Mesothelial cell of epicardium (in vitro differentiated cells): ENCODE measurements at regions not wholly inside any gene's neighbourhood (a gene's known extent, or its start where the extent isn't known, plus 50 kb on each side); places are given as distances from the start of the nearest gene placed in this dataset.

Experiments used
- DNase-seq, 2 experiments: peaks; one replicate each; pipeline ENCODE4 v3.0.0; 2021; ENCODE audit warnings: low spot score in 2 of 2; ENCODE audit not compliant: unreplicated experiment in 2 of 2
- H3K27ac Mint-ChIP-seq: 2 replicates; pipeline ENCODE4 v1.8.0; 2021; ENCODE audit warnings: mixed read lengths
- H3K27me3 Mint-ChIP-seq: 2 replicates; pipeline ENCODE4 v1.8.0; 2021; ENCODE audit warnings: low read depth, mixed read lengths
- H3K36me3 Mint-ChIP-seq: 2 replicates; pipeline ENCODE4 v1.8.0; 2021; ENCODE audit warnings: mixed read lengths
- H3K4me1 Mint-ChIP-seq: 2 replicates; pipeline ENCODE4 v1.8.0; 2021; ENCODE audit warnings: mixed read lengths
- H3K4me3 Mint-ChIP-seq: 2 replicates; pipeline ENCODE4 v1.8.0; 2021; ENCODE audit warnings: mild to moderate bottlenecking, moderate library complexity, mixed read lengths
- H3K9me3 Mint-ChIP-seq: 2 replicates; pipeline ENCODE4 v1.8.0; 2021; ENCODE audit warnings: mixed read lengths
- TF ChIP-seq, protein P1 (sequence below): fragments of 200-600 bp; sonication (generic); IDR thresholded peaks from one replicate; pipeline ENCODE4 v1.5.0; 2021; ENCODE audit warnings: antibody characterized with exemption; ENCODE audit not compliant: unreplicated experiment

DNA sequence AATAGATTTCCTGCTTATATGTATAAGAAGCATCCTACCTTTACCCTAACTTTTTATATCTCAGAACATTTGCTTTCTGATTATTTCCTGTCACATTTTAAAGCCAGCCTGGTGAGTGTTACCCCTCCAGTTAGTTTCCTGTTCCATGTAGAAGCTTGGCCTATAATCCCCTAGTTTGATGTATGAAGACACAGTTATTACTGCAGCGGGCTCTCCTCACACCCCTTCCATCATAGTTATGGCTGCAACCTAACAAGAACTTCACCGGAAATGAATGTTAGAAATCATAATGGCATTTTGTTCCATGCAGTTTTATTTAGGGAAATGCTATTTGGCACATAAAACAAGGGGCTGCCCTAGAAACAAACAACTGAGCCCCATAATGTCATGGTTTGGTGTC, 400.2 kb upstream of the SETBP1 start:
- no peaks in the 10 kb centered on the region for H3K9me3 Mint-ChIP-seq
- H3K4me1 Mint-ChIP-seq = no peaks in the 10 kb centered on the region
- DNase-seq = no peak
- peaks cover 1% of the 10 kb centered on the region for H3K36me3 Mint-ChIP-seq
- TF ChIP-seq, protein P1, sequence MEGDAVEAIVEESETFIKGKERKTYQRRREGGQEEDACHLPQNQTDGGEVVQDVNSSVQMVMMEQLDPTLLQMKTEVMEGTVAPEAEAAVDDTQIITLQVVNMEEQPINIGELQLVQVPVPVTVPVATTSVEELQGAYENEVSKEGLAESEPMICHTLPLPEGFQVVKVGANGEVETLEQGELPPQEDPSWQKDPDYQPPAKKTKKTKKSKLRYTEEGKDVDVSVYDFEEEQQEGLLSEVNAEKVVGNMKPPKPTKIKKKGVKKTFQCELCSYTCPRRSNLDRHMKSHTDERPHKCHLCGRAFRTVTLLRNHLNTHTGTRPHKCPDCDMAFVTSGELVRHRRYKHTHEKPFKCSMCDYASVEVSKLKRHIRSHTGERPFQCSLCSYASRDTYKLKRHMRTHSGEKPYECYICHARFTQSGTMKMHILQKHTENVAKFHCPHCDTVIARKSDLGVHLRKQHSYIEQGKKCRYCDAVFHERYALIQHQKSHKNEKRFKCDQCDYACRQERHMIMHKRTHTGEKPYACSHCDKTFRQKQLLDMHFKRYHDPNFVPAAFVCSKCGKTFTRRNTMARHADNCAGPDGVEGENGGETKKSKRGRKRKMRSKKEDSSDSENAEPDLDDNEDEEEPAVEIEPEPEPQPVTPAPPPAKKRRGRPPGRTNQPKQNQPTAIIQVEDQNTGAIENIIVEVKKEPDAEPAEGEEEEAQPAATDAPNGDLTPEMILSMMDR = no peak
- no peak overlapping the region for H3K4me3 Mint-ChIP-seq
- H3K27me3 Mint-ChIP-seq = no peaks in the 10 kb centered on the region
- H3K27ac Mint-ChIP-seq = no peak overlapping the region

DNA sequence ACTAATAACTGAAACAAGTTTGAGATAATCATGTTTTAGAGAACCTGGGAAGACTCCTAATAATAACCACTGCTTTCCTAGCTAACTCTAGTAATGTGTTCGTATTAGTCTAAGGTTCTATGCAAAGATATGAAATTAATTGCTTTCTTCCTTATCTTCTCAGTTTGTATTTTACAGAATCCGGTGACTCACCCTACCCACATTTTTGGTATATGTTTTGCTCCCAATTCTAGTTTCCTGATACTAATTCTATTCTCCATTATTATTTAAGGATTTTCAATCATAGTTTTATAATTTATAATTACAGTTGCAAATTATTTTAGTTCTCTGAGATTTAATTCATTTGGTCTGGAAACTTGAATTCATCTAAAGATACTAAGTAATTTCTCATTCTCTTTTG, 394.6 kb upstream of the SETBP1 start:
- H3K4me1 Mint-ChIP-seq = no peaks in the 10 kb centered on the region

DNA sequence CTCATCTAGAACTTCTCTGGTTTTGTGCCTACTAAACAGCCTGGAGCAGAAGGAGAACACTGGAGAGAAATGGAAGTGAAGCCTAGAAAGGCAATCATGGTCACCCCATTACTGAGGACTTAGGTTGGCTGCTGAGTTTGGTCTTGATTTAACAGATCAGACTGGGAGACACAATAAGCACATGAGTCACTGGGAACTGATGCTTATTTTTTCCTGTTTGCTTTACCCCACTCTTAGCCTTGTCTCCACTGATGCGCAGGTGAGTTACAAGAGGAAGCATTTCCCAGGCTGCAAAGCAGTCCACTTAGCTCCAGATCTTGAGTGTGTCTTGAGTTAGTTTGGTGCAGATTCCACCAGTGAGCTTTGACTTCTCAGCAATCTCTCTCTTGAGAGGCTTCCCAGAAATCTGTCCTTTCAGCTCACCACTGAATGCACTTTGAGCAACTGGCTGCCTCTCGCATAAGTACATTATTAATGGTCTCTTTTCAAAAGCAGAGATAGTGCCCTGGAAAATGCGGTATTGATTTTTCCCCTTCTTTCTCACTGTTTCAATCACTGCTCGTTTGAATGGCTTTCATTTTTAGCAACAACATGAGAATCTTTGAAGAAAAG, 390.2 kb upstream of the SETBP1 start:
- DNase-seq = no peak
- H3K36me3 Mint-ChIP-seq = no peaks in the 10 kb centered on the region
- no peaks in the 10 kb centered on the region for H3K4me1 Mint-ChIP-seq
- no peaks in the 10 kb centered on the region for H3K9me3 Mint-ChIP-seq
- H3K27ac Mint-ChIP-seq = no peak overlapping the region
- no peak overlapping the region for H3K4me3 Mint-ChIP-seq
- H3K27me3 Mint-ChIP-seq = no peaks in the 10 kb centered on the region
- TF ChIP-seq, protein P1 = no peak

More for the DNA sequence above, 394.6 kb upstream of the SETBP1 start:
- Mint-ChIP-seq H3K27ac (no peak overlapping the region), H3K27me3 (no peaks in the 10 kb centered on the region), H3K4me3 (no peak overlapping the region), H3K36me3 (no peaks in the 10 kb centered on the region), H3K9me3 (no peaks in the 10 kb centered on the region)
- no peak for DNase-seq
- TF ChIP-seq, protein P1 = no peak

DNA sequence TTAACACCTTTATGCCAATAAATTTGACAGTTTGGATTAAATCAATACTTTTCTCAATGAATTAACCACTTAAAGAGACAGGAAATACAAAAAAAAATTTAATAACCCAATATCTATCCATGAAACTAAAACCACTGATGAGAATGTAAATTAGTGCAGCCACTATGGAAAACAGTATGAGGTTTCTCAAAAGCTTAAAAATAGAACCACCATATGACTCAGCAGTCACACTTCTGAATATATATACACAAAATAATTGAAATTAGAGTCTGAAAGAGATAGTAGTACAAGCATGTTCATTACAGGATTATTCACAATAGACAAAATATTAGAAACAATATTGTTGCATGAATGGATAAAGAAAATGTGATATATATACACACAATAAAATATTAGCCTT, 382.1 kb upstream of the SETBP1 start:
- Mint-ChIP-seq H3K27ac (no peak overlapping the region), H3K4me1 (no peaks in the 10 kb centered on the region), H3K4me3 (no peak overlapping the region), H3K36me3 (peaks cover 2% of the 10 kb centered on the region), H3K9me3 (peaks cover 14% of the 10 kb centered on the region), H3K27me3 (no peaks in the 10 kb centered on the region)
- TF ChIP-seq, protein P1 = no peak
- no peak for DNase-seq

DNA sequence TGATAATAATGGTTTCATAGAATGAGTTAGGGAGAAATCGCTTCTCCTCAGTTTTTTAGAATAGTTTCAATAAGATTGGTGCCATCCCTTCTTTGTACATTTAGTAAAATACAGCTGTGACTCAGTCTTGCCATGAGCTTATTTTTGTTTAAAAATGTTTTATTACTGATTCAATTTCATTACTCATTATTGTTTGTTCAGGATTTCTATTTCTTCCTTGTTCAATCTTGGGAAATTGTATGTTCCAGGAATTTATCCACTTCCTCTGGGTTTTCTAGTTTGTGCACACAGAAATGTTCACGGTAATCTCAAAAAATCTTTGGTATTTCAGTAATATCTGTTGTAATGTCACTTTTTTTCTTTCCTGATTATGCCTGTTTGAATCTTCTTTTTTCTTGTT, 371.5 kb upstream of the SETBP1 start:
- TF ChIP-seq, protein P1 = no peak
- no peaks in the 10 kb centered on the region for H3K36me3 Mint-ChIP-seq
- no peak overlapping the region for H3K4me3 Mint-ChIP-seq
- H3K4me1 Mint-ChIP-seq = peaks cover 8% of the 10 kb centered on the region
- H3K27me3 Mint-ChIP-seq = no peaks in the 10 kb centered on the region
- peaks cover 42% of the 10 kb centered on the region for H3K9me3 Mint-ChIP-seq
- H3K27ac Mint-ChIP-seq = no peak overlapping the region
- DNase-seq = no peak
